ENCODE measurements at regions not wholly inside any gene's neighbourhood (a gene's known extent, or its start where the extent isn't known, plus 50 kb on each side); places are given as distances from the start of the nearest gene placed in this dataset.

- H3K36me3 ChIP-seq (ENCODE audit: control insufficient read depth in 4 of 4, insufficient read depth in 3 of 4, low read depth in 1 of 4, low read length in 3 of 4), result no peaks in the 10 kb centered on the region
- no peak overlapping the region for H3K9ac ChIP-seq (ENCODE audit: low read depth in 1 of 2, low read length in 2 of 2)
- H3K27ac ChIP-seq (ENCODE audit: low read depth in 1 of 2, low read length in 2 of 2), result no peak overlapping the region
- WGBS, result 82% methylated on average over 9 of the region's 9 CpGs
- H3K9me3 ChIP-seq (ENCODE audit: control insufficient read depth in 4 of 4, low read length in 3 of 4), result no peaks in the 10 kb centered on the region
- no peak for TF ChIP-seq SP1 (IDR thresholded peaks at IDR 0.05)
- TF ChIP-seq CTCF (IDR thresholded peaks at IDR 0.05; ENCODE audit: low read depth, low read length, missing input control), result no peak
- TF ChIP-seq NR2F2 (IDR thresholded peaks at IDR 0.05), result no peak
- no peak for TF ChIP-seq JUND (IDR thresholded peaks at IDR 0.05)
- no peak for TF ChIP-seq ATF3 (IDR thresholded peaks at IDR 0.05)
- TF ChIP-seq EGR1 (IDR thresholded peaks at IDR 0.05; ENCODE audit: low read depth in 2 of 2), result no peak
- no peak for TF ChIP-seq ZBTB33 (IDR thresholded peaks at IDR 0.05)
- no peak for TF ChIP-seq MAX (IDR thresholded peaks at IDR 0.05)
- no peak for TF ChIP-seq FOXA2 (IDR thresholded peaks at IDR 0.05)
- no peak for TF ChIP-seq RXRA (IDR thresholded peaks at IDR 0.05)
- no peak for TF ChIP-seq GABPA (IDR thresholded peaks at IDR 0.05 in 1 of 2, conservative IDR thresholded peaks at IDR 0.05 in 1 of 2)
- no peak for TF ChIP-seq HNF4A (conservative IDR thresholded peaks at IDR 0.05)
- no peak for TF ChIP-seq YY1 (IDR thresholded peaks at IDR 0.05)
- no peak for TF ChIP-seq HNF4G (IDR thresholded peaks at IDR 0.05)
- TF ChIP-seq FOXA1 (IDR thresholded peaks at IDR 0.05), result no peak
- TF ChIP-seq TAF1 (conservative IDR thresholded peaks at IDR 0.05), result no peak
- TF ChIP-seq REST (IDR thresholded peaks at IDR 0.05), result no peak
- no peak for TF ChIP-seq RAD21 (IDR thresholded peaks at IDR 0.05)
- no peak for DNase-seq (ENCODE audit: low spot score)
- H3K4me1 ChIP-seq (ENCODE audit: control insufficient read depth in 4 of 4, insufficient read depth in 4 of 4, low read length in 3 of 4), result no peaks in the 10 kb centered on the region
- peaks cover 0 to 3% (median under 1%) of the 10 kb centered on the region in 4 donors for H3K27me3 ChIP-seq (ENCODE audit: control insufficient read depth in 4 of 4, insufficient read depth in 4 of 4, low read length in 3 of 4)
- no peak overlapping the region for H3K4me3 ChIP-seq (ENCODE audit: low read depth in 1 of 3, low read length in 3 of 3)
Observed at GRCh38 chr5:174572591-174572990, 151.8 kb upstream of the MSX2 start.
